Psoas muscle (tissue), 7 donors: ENCODE measurements at regions not wholly inside any gene's neighbourhood (a gene's known extent, or its start where the extent isn't known, plus 50 kb on each side); places are given as distances from the start of the nearest gene placed in this dataset.

ENCODE experiments used
- ATAC-seq, 4 donors: fragments of 200-7000 bp; cut with Tn5 transposase; one replicate each; pipeline ENCODE4 v1.9.1; 2020; ENCODE audit warnings: moderate library complexity in 3 of 4, mild to moderate bottlenecking in 2 of 4
- DNase-seq, 2 donors: peaks; one replicate each; pipeline ENCODE4 v3.0.0-alpha.2; 2020
- H3K27ac ChIP-seq: fragments of 200-600 bp; one replicate; pipeline ENCODE4 v1.8.0; 2022
- H3K27me3 ChIP-seq, 3 donors: fragments of 200-600 bp in 1 of 3; one replicate each; pipeline versions ENCODE4 v1.6.1 to v1.8.0; 2013 to 2022; ENCODE audit warnings: low read length in 2 of 3, mild to moderate bottlenecking in 2 of 3, moderate library complexity in 1 of 3; ENCODE audit not compliant: insufficient read depth in 3 of 3
- H3K36me3 ChIP-seq, 2 donors: fragments of 200-600 bp in 1 of 2; one replicate each; pipeline versions ENCODE4 v1.6.1 to v1.8.0; 2013 to 2022; ENCODE audit warnings: low read depth in 1 of 2, mild to moderate bottlenecking in 1 of 2, moderate library complexity in 1 of 2; ENCODE audit not compliant: insufficient read depth in 1 of 2
- H3K4me1 ChIP-seq: fragments of 200-600 bp; one replicate; pipeline ENCODE4 v1.8.0; 2022
- H3K4me3 ChIP-seq: fragments of 200-600 bp; one replicate; pipeline ENCODE4 v1.8.0; 2022; ENCODE audit warnings: mild to moderate bottlenecking
- H3K9me3 ChIP-seq: fragments of 200-600 bp; one replicate; pipeline ENCODE4 v1.8.0; 2022
- CTCF ChIP-seq: fragments of 200-600 bp; IDR thresholded peaks from one replicate; pipeline ENCODE4 v1.8.0; 2022; ENCODE audit warnings: antibody characterized with exemption
- WGBS, 3 donors: extraction: QIAGEN DNeasy Blood & Tissue Kit; methylation state at CpG; one replicate each; pipeline versions ENCODE4 v1.1.6 to v1.1.7; 2013; 5-methylcytosine and 5-hydroxymethylcytosine counted together
- intact Hi-C, 2 donors: fragments of 100-400 bp; cut with DNase I; formaldehyde crosslinking; loops; one replicate each; pipeline versions ENCODE4 v1.11.0 to v1.14.2; 2022
- donor health status: healthy with polysubstance abuse.
- donor health status: DM: no; HTN: no; CAD: no; lungs with moderate emphysema.
- donor health status: Bipolar disorder and iron deficiency.
- donor health status: healthy.
- donor health status: DM: yes; HTN: yes; CAD: no.
- donor health status: DM: no; HTN: no; CAD: no.
- donor health status: DM: yes; HTN: yes; CAD: no.

GRCh38 chr2:18346874-18347273 is 213.6 kb downstream of the RDH14 start:
- Histone ChIP-seq H3K27ac (no peak overlapping the region), H3K4me3 (no peak overlapping the region), H3K9me3 (peaks cover 3% of the 10 kb centered on the region), H3K4me1 (no peaks in the 10 kb centered on the region), H3K27me3 (no peaks in the 10 kb centered on the region), H3K36me3 (no peaks in the 10 kb centered on the region)
- DNase-seq (no peak), ATAC-seq (no peak)
- 87 to 94% (median 92%) methylated on average over 3 of the region's 3 CpGs for WGBS, 3 donors
- TF ChIP-seq CTCF: no peak
- intact Hi-C loops: no loop called here

GRCh38 chr2:18346344-18346743 is 214.1 kb downstream of the RDH14 start:
- WGBS, 3 donors: 47 to 68% (median 50%) methylated on average over 3 of the region's 3 CpGs
- Histone ChIP-seq H3K27me3 (no peaks in the 10 kb centered on the region), H3K4me1 (no peaks in the 10 kb centered on the region), H3K9me3 (peaks cover 3% of the 10 kb centered on the region), H3K27ac (no peak overlapping the region), H3K36me3 (no peaks in the 10 kb centered on the region), H3K4me3 (no peak overlapping the region)
- no peak for TF ChIP-seq CTCF
- intact Hi-C loops: no loop called here
- DNase-seq (no peak), ATAC-seq (peak in 2 of 4 donors; percentile 50 to 53)

- TF ChIP-seq CTCF: no peak
- Histone ChIP-seq H3K4me1 (no peaks in the 10 kb centered on the region), H3K36me3 (no peaks in the 10 kb centered on the region), H3K4me3 (no peak overlapping the region), H3K27ac (no peak overlapping the region), H3K9me3 (peaks cover 3% of the 10 kb centered on the region), H3K27me3 (no peaks in the 10 kb centered on the region)
- intact Hi-C loops: no loop called here
- DNase-seq (no peak), ATAC-seq (peak in 3 of 4 donors; percentile 44 to 77 (median 53))
- WGBS, 3 donors: 47 to 64% (median 51%) methylated on average over 5 of the region's 5 CpGs
Observed at GRCh38 chr2:18345848-18346247, 214.6 kb downstream of the RDH14 start.

GRCh38 chr2:18342901-18343300 is 217.6 kb downstream of the RDH14 start:
- WGBS, 3 donors: 87 to 94% (median 91%) methylated on average over 6 of the region's 6 CpGs

More at GRCh38 chr2:18342901-18343300, 217.6 kb downstream of the RDH14 start:
- Histone ChIP-seq H3K4me1 (no peaks in the 10 kb centered on the region), H3K27me3 (no peaks in the 10 kb centered on the region), H3K4me3 (no peak overlapping the region), H3K9me3 (peaks cover 3% of the 10 kb centered on the region), H3K36me3 (no peaks in the 10 kb centered on the region), H3K27ac (no peak overlapping the region)
- intact Hi-C loops: no loop called here
- ATAC-seq (no peak), DNase-seq (no peak)
- no peak for TF ChIP-seq CTCF
